Adrenal gland (tissue), 5 donors: ENCODE measurements at regions not wholly inside any gene's neighbourhood (a gene's known extent, or its start where the extent isn't known, plus 50 kb on each side); places are given as distances from the start of the nearest gene placed in this dataset.

Experiments used
- CTCF ChIP-seq, 6 experiments: fragments of 450-650 bp in 4 of 6; fragments of 200-600 bp in 2 of 6; sonication (generic) in 1 of 6; IDR thresholded peaks; 1 replicate in 5 of 6; 2 replicates in 1 of 6; pipeline versions ENCODE4 v1.5.1 to v1.8.0; 2016 to 2021; ENCODE audit warnings: antibody characterized with exemption in 6 of 6, mild to moderate bottlenecking in 2 of 6, moderate library complexity in 1 of 6
- POLR2A ChIP-seq, 2 donors: fragments of 450-650 bp; IDR thresholded peaks; one replicate each; pipeline ENCODE4 v1.6.1; 2017; ENCODE audit warnings: antibody characterized with exemption in 2 of 2, mild to moderate bottlenecking in 2 of 2, moderate library complexity in 1 of 2
- donor health status: DM: no; HTN: no; CAD: no.

- no peak for TF ChIP-seq POLR2A (IDR thresholded peaks at IDR 0.05)
- no peak for TF ChIP-seq CTCF (IDR thresholded peaks at IDR 0.05)
These were observed 122.9 kb upstream of the PTPRG start for GRCh38 chr3:61438253-61439121.
